ENCODE measurements at regions not wholly inside any gene's neighbourhood (a gene's known extent, or its start where the extent isn't known, plus 50 kb on each side); places are given as distances from the start of the nearest gene placed in this dataset.
"Not testable (repeated sequence)": the region's sequence is repeated elsewhere in the genome, so short reads cannot be mapped to it uniquely, and the experiment has no call there.

GRCh38 chr21:6093870-6094269 is 4427.5 kb upstream of the TPTE start:
- DNase-seq (ENCODE audit: low spot score) = not testable (repeated sequence)

GRCh38 chr21:6095304-6095703 is 4426.1 kb upstream of the TPTE start:
- DNase-seq (ENCODE audit: low spot score) = not testable (repeated sequence)

- DNase-seq (ENCODE audit: low spot score) = not testable (repeated sequence)
These were observed 4424.6 kb upstream of the TPTE start for GRCh38 chr21:6096560-6097424.

GRCh38 chr21:6097736-6098135 is 4423.6 kb upstream of the TPTE start:
- DNase-seq (ENCODE audit: low spot score) = not testable (repeated sequence)

- not testable (repeated sequence) for DNase-seq (ENCODE audit: low spot score)
These were observed 4423.0 kb upstream of the TPTE start for GRCh38 chr21:6098191-6098935.

- DNase-seq (ENCODE audit: low spot score) = not testable (repeated sequence)
These were observed 4419.8 kb upstream of the TPTE start for GRCh38 chr21:6101588-6101987.

- not testable (repeated sequence) for DNase-seq (ENCODE audit: low spot score)
These were observed 4416.8 kb upstream of the TPTE start for GRCh38 chr21:6104546-6104945.

- not testable (repeated sequence) for DNase-seq (ENCODE audit: low spot score)
These were observed 4414.5 kb upstream of the TPTE start for GRCh38 chr21:6106686-6107567.

GRCh38 chr21:6108894-6109293 is 4412.5 kb upstream of the TPTE start:
- DNase-seq (ENCODE audit: low spot score) = not testable (repeated sequence)

DNA sequence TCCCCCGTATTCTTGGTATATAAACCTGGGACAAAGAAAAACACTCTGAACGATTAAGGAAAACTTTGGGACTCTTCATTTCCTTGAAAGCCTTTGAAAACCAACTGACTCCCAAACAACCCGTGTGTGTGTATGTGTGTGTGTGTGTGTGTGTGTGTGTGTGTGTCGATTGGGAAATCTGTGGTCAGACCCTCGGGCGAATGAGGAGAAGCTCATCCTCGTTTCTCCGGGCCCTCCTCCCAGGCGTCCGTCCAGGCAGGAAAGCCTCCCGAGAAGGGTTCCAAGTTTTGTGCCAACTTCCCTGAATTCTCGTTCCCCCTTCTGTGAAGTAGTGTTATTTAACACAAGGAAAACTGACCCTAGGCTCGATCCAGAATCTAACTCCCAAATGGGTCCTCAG is 4411.6 kb upstream of the TPTE start:
- DNase-seq (ENCODE audit: low spot score) = peak; percentile 3

DNA sequence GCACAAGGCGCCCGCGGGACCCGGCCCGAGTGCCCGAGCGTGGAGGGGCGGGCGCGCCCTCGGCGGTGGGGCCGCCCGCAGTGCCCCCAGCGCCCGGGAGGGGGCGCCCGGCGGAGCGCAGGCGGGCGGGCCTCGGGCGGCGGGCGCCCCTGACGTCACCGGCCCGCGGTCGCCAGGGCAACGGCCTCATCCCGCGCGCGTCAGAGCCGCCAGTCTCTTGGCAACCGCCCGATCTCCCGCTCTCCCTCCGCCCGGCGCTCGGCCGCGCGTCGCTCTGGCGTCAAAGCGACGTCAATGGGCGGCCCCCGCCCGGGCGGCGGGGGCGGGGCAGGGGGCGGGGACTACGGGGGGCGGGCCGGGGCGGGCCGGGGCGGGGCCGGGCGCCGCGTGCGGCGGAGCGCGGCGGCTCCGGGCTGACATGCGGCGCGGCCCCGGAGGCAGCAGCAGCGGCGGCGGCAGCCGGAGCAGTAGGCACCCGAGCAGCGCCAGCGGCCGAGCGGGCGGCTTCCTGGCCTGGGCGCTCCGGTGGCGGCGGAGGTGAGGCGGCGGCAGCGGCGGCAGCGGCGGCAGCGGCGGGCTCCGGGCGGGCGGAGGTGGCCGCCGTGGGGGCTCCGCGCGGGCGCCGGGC is 4410.6 kb upstream of the TPTE start:
- not testable (repeated sequence) for DNase-seq (ENCODE audit: low spot score)

GRCh38 chr21:6111354-6111753 is 4410.0 kb upstream of the TPTE start:
- not testable (repeated sequence) for DNase-seq (ENCODE audit: low spot score)

- DNase-seq (ENCODE audit: low spot score) = not testable (repeated sequence)
These were observed 4403.0 kb upstream of the TPTE start for GRCh38 chr21:6118336-6118735.

DNA sequence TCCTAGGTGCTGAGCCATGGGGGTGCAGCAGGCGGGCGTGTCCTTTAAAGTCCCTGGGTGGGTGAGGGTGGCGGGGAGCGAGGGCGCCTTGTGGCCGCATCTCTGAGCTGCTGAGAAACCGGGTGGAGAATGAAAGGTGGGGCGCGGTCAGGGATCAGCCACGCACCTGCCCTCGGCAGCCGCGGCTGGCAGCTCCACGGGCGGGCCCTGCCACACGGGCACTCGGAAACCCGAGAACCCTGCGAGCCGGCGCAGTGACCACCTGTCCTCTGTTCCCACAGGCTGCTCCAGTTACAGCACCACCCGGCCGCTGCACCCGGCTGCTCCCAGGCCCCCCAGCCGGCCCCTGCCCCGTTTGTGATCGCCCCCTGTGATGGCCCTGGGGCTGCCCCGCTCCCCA is 4400.5 kb upstream of the TPTE start:
- DNase-seq (ENCODE audit: low spot score) = not testable (repeated sequence)

DNA sequence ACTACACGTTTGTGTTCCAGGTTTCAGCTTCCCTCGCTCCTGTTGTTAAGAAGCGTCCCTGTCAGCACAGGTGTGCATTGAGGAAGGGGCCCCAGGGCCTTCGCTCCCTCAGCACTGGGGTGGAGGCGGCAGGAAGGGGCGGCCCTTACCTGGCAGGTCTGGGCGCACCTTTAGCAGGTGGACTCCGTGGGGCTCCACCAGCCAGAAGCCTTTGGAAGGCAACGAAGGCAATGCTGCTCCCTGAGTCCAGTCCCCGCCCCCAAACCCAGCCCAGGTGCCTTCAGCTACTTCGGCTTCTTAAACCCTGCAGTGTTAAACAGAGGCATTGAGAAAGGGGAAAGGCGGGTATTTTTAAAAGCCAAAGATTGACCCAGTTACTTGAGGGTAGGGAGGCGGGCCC is 4398.8 kb upstream of the TPTE start:
- not testable (repeated sequence) for DNase-seq (ENCODE audit: low spot score)

DNA sequence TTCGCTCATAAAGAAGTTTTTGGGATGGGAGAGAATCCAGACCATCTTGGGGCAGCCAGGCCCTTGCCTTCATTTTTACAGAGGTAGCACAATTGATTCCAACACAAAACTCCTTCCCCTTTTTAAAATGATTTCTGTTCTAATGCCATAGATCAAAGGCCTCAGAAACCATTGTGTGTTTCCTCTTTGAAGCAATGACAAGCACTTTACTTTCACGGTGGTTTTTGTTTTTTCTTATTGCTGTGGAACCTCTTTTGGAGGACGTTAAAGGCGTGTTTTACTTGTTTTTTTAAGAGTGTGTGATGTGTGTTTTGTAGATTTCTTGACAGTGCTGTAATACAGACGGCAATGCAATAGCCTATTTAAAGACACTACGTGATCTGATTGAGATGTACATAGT is 4398.2 kb upstream of the TPTE start:
- DNase-seq (ENCODE audit: low spot score) = not testable (repeated sequence)

DNA sequence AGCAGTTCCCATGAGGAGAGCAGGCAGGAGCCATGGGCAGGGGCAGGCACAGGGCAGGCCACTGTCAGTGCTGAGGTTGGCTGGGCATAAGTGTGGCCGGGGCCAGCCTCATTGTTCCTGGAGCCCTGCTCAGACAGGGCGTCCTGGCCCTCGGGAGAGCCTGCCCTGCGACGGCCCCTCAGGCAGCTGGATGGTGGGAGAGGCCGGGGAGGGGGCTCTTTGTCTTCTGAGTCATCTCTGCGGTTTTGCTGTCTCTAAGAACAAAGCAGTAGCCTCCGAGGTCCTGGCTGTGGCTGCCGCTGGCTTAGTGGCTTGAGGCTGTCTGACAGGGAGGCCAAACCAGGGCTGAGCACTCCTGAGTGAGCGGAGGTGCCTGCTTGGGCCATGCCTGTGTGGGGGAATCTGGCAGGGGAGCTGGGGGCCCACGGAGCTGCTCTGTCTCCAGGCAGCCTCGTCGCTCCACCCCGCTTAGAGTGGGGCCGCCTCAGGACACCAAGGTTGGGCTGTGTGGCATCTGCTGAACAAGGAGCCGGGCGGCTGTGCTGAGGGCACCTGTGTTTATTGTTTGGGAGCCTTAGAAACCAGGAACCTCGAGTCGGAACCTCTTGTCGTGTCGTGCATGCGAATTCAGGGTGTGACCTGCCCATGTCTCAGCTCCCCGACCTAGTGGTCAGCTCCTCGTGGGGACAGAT is 4395.7 kb upstream of the TPTE start:
- DNase-seq (ENCODE audit: low spot score) = peak; percentile 6

DNA sequence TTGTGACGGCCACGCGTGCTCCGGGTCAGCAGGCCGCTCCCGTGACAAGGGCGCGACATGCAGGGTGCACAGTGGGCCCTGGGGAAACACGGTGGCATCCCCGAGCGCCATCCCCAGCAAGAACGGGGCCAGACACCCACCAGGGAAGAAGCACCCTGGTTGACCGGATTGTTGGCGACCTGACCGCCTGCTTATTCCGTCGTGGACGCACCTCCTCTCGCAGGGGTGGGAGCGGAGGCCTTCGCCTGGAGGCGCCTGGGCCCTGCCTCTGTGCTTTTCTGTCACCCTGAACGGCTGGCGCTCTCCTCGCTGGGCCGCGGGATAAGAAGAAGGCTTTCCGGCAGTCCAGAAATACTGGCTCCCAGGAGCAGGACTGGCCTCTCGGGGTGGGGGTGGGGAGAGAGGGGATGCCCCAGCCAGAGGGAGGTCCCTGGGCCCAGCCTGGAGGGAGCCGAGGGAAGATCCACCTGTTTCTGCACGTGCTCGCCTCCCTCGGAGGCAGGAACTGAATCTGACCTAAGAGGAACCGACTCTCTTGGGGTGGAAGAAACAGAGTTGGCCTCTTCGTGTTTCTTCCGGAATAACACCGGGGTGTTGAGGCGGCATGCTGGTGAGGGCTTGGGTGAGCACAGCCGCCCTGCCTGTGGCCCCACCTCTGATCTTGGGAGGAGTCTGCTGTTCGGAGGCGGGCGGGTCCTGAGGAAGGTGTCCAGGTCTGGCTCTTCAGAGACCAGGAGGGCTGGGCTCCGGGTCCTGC is 4394.2 kb upstream of the TPTE start:
- DNase-seq (ENCODE audit: low spot score) = not testable (repeated sequence)

- DNase-seq (ENCODE audit: low spot score) = not testable (repeated sequence)
These were observed 4390.6 kb upstream of the TPTE start for GRCh38 chr21:6130734-6131133.

- not testable (repeated sequence) for DNase-seq (ENCODE audit: low spot score)
These were observed 4388.0 kb upstream of the TPTE start for GRCh38 chr21:6133373-6133772.

Data from H4 (cell line).